SK-N-MC (cell line): ENCODE measurements at regions not wholly inside any gene's neighbourhood (a gene's known extent, or its start where the extent isn't known, plus 50 kb on each side); places are given as distances from the start of the nearest gene placed in this dataset.

Source experiments
- EZH2 ChIP-seq: fragments of 200-600 bp; sonication (generic); IDR thresholded peaks from one replicate; pipeline ENCODE4 v1.6.1; 2017; ENCODE audit warnings: antibody characterized with exemption
- POLR2AphosphoS5 ChIP-seq: IDR thresholded peaks from 2 replicates; pipeline ENCODE4 v1.6.1; 2012; ENCODE audit warnings: mild to moderate bottlenecking, low read depth, low read length, borderline replicate concordance

- TF ChIP-seq POLR2AphosphoS5, result no peak
- no peak for TF ChIP-seq EZH2
These were observed 703.8 kb upstream of the KIF2B start for GRCh38 chr17:53118948-53119347.
